ENCODE measurements at regions not wholly inside any gene's neighbourhood (a gene's known extent, or its start where the extent isn't known, plus 50 kb on each side); places are given as distances from the start of the nearest gene placed in this dataset.

DNA sequence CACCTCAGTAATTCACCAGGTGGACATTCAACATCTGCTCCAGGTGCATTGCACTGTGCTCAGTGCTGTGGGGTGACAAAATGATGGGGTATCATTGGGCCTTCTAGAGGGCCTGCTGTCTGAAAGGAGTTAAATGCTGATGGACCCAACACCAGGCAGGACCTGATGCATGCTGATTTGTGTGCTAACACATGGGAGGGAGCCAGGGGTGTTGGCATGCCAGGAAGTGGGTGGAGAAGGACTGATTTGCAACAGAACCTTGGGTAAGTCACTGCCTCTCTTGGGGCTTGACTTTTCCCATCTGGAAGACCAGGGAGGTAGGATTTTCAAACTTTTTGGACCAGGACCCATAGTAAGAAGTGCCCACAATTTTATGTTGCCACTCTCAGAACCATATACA is 57.9 kb upstream of the CXCR4 start:
- Histone ChIP-seq H3K27ac (ENCODE audit: low read depth in 2 of 2, low read length in 1 of 2) (no peak overlapping the region), H2AFZ (ENCODE audit: low read depth) (no peak overlapping the region), H3K27me3 (ENCODE audit: insufficient read depth) (no peaks in the 10 kb centered on the region), H3F3A (replicated peaks; ENCODE audit: insufficient read depth) (no peaks in the 10 kb centered on the region), H3K9me2 (no peaks in the 10 kb centered on the region), H3K79me2 (ENCODE audit: insufficient read depth) (no peaks in the 10 kb centered on the region), H3K4me3 (ENCODE audit: low read depth in 2 of 2, low read length in 1 of 2) (no peak overlapping the region), H3K36me3 (replicated peaks in 1 of 2; ENCODE audit: control insufficient read depth in 1 of 2, insufficient read depth in 2 of 2, low read length in 1 of 2) (no peaks in the 10 kb centered on the region), H3K9ac (no peak overlapping the region), H3K4me2 (no peak overlapping the region), H4K20me1 (ENCODE audit: insufficient read depth) (no peaks in the 10 kb centered on the region), H3K4me1 (ENCODE audit: control insufficient read depth in 1 of 2, insufficient read depth in 2 of 2, low read depth in 1 of 2, low read length in 1 of 2) (no peaks in the 10 kb centered on the region; a peak in 1 of 4 replicates), H3K9me3 (no peaks in the 10 kb centered on the region)
- ChIA-PET CTCF (no interaction called here), POLR2A (no interaction called here)
- DNase-seq: no peak
- TF ChIP-seq RCOR1 (IDR thresholded peaks at IDR 0.05; ENCODE audit: low read length) (no peak), NFIC (IDR thresholded peaks at IDR 0.05; ENCODE audit: borderline replicate concordance) (no peak), GABPA (IDR thresholded peaks at IDR 0.05; ENCODE audit: low read depth) (no peak), RAD21 (IDR thresholded peaks at IDR 0.05; ENCODE audit: low read length) (no peak), PBX3 (IDR thresholded peaks at IDR 0.05) (no peak), FOSL2 (IDR thresholded peaks at IDR 0.05; ENCODE audit: borderline replicate concordance, low read depth) (no peak), USF2 (IDR thresholded peaks at IDR 0.05; ENCODE audit: borderline replicate concordance, low read depth, low read length) (no peak), RXRA (IDR thresholded peaks at IDR 0.05; ENCODE audit: borderline replicate concordance, low read depth) (no peak), TCF12 (IDR thresholded peaks at IDR 0.05) (no peak), IRF3 (IDR thresholded peaks at IDR 0.05; ENCODE audit: low read depth, low read length) (no peak), FOXJ3 (CRISPR knock-in tag; IDR thresholded peaks at IDR 0.05) (no peak), REST (IDR thresholded peaks at IDR 0.05; ENCODE audit: low read depth, low read length) (no peak), SMC3 (IDR thresholded peaks at IDR 0.05; ENCODE audit: low read depth, low read length) (no peak)
- TF ChIP-seq, protein P1, sequence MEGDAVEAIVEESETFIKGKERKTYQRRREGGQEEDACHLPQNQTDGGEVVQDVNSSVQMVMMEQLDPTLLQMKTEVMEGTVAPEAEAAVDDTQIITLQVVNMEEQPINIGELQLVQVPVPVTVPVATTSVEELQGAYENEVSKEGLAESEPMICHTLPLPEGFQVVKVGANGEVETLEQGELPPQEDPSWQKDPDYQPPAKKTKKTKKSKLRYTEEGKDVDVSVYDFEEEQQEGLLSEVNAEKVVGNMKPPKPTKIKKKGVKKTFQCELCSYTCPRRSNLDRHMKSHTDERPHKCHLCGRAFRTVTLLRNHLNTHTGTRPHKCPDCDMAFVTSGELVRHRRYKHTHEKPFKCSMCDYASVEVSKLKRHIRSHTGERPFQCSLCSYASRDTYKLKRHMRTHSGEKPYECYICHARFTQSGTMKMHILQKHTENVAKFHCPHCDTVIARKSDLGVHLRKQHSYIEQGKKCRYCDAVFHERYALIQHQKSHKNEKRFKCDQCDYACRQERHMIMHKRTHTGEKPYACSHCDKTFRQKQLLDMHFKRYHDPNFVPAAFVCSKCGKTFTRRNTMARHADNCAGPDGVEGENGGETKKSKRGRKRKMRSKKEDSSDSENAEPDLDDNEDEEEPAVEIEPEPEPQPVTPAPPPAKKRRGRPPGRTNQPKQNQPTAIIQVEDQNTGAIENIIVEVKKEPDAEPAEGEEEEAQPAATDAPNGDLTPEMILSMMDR (IDR thresholded peaks at IDR 0.05): no peak
